ENCODE measurements at regions not wholly inside any gene's neighbourhood (a gene's known extent, or its start where the extent isn't known, plus 50 kb on each side); places are given as distances from the start of the nearest gene placed in this dataset.
"Not testable (repeated sequence)": the region's sequence is repeated elsewhere in the genome, so short reads cannot be mapped to it uniquely, and the experiment has no call there.

DNA sequence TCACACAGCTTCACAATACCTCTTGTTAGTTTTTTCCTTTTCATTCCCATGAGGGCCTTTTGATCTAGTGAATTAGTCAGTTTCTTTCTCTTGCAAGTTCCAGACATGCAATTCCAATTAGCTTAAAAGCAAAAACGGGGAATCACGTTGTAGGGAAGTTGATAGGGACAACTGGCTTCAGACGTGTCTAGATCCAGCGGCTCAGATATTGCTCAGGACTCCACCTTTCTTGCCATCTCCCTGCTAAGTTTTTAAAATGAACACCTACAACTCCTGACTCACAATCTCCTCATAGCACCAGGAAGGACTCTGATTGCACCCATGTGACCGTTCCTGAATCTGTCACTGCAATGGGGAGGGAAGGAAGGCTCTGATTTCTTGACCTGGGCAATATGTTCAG is 63.8 kb upstream of the ARHGAP29 start:
- no peak for ATAC-seq
- Histone ChIP-seq H3K27ac (peak overlapping the region in 1 of 4 donors; percentile 37), H3K4me1 (peaks cover 0 to 28% (median 15%) of the 10 kb centered on the region in 3 donors), H3K4me3 (no peak overlapping the region), H3K36me3 (no peaks in the 10 kb centered on the region), H3K9me3 (no peaks in the 10 kb centered on the region), H3K27me3 (no peaks in the 10 kb centered on the region)
- TF ChIP-seq POLR2AphosphoS5 (IDR thresholded peaks at IDR 0.05) (no peak), EP300 (IDR thresholded peaks at IDR 0.05) (no peak), POLR2A (IDR thresholded peaks at IDR 0.05) (no peak)
- TF ChIP-seq, protein P1, sequence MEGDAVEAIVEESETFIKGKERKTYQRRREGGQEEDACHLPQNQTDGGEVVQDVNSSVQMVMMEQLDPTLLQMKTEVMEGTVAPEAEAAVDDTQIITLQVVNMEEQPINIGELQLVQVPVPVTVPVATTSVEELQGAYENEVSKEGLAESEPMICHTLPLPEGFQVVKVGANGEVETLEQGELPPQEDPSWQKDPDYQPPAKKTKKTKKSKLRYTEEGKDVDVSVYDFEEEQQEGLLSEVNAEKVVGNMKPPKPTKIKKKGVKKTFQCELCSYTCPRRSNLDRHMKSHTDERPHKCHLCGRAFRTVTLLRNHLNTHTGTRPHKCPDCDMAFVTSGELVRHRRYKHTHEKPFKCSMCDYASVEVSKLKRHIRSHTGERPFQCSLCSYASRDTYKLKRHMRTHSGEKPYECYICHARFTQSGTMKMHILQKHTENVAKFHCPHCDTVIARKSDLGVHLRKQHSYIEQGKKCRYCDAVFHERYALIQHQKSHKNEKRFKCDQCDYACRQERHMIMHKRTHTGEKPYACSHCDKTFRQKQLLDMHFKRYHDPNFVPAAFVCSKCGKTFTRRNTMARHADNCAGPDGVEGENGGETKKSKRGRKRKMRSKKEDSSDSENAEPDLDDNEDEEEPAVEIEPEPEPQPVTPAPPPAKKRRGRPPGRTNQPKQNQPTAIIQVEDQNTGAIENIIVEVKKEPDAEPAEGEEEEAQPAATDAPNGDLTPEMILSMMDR (IDR thresholded peaks at IDR 0.05) = no peak
- 55 to 70% methylated on average over 4 to 5 of the region's 5 CpGs for WGBS, 2 donors (ENCODE audit: low coverage in 1 of 2)

DNA sequence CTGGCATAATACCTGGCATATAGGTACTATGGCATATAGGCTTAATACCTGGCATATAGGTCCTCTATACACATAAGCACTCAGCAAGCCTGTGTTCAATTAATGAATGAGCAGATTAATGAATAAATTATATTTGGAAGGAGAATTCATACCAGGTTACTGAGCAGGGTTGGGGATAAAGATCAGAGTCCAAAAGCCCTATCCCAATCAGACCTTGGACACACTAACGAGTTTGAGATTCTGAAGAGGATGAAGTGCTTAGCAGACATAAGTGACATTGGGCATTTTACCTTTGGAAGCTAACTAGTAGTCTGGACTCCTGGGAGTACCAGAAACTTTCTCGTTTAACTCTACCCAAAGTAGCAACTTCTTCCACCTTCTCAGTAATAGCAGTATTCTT is 63.3 kb upstream of the ARHGAP29 start:
- no peak for ATAC-seq
- 78 to 88% methylated on average over 2 of the region's 2 CpGs for WGBS, 2 donors (ENCODE audit: low coverage in 1 of 2)
- Histone ChIP-seq H3K27ac (peak overlapping the region in 2 of 4 donors; percentile 66 to 74), H3K36me3 (no peaks in the 10 kb centered on the region), H3K4me3 (no peak overlapping the region), H3K9me3 (no peaks in the 10 kb centered on the region), H3K27me3 (no peaks in the 10 kb centered on the region), H3K4me1 (peaks cover 0 to 28% (median 16%) of the 10 kb centered on the region in 3 donors)
- no peak for TF ChIP-seq POLR2A (IDR thresholded peaks at IDR 0.05)

DNA sequence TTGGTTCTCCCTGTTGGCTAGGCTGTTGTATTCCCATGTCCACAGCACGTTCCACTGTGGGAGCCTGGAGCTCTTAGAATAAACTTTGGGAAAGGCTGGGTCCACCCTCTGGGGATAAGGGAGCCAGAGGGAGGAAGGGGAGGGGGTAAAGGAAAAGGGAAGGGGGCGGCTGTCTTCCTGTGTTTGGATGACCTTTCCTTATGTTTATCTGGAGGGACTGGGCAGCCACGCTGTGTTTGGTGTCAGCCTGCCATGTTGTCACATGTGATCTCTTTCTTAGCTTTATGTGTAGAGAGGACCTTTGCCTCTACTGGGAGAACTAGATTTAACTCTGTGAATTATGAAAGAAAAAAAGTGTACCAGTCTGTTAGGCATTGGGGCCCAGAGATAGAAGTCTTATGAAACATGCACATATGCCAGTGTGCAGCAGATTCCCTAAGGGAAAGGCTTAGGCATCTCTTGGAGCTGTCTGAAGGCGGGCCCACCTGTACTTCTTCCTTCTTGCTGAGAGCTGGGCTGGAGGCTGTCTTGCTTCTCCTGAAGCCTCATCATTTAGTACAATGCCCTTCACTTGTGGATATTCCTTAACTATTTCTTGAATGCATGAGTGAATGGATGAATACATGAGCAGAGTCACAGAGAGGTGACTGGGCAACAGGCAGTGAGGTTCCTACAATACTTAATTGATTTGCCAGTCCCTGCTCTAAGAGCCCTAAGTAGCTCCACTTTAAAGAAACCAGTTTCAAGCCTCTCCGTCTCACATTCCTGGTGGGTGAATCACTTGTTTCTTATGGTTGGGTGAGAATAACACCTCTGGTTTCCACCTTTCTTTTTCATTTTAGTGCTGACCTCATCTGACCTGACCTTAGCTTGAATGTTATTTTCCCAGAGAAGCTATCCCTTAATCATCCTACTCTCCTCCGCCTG is 62.5 kb upstream of the ARHGAP29 start:
- Histone ChIP-seq H3K9me3 (no peaks in the 10 kb centered on the region), H3K4me3 (no peak overlapping the region), H3K4me1 (peaks cover 0 to 28% (median 17%) of the 10 kb centered on the region in 3 donors), H3K27ac (peak overlapping the region; percentile 51 to 74 (median 65)), H3K36me3 (no peaks in the 10 kb centered on the region), H3K27me3 (no peaks in the 10 kb centered on the region)
- TF ChIP-seq POLR2AphosphoS5 (IDR thresholded peaks at IDR 0.05) = no peak
- TF ChIP-seq, protein P1 (IDR thresholded peaks at IDR 0.05) = no peak
- no peak for TF ChIP-seq EP300 (IDR thresholded peaks at IDR 0.05)
- no peak for TF ChIP-seq POLR2A (IDR thresholded peaks at IDR 0.05)
- no peak for ATAC-seq
- 51 to 53% methylated on average over 3 to 6 of the region's 6 CpGs for WGBS, 2 donors (ENCODE audit: low coverage in 1 of 2)

DNA sequence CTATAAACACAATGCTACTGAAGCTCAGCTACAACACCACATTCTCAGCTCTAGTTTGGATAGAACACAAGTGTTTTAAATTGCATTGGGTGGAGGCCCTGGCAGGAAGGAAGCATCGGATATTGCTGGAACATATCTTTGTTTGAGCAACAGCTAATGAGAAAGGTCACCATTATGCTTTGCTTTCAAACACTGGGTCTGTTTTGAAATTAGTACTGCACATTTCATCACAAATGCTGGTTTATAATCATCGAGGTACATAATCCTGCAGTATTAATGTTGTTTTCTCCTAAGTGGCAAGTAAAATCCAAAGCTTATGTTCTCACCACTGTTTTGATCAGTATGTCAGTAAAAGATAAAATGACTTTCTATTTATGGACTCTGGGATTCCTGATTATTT is 61.5 kb upstream of the ARHGAP29 start:
- TF ChIP-seq POLR2AphosphoS5 (IDR thresholded peaks at IDR 0.05) (peak; percentile 95), POLR2A (IDR thresholded peaks at IDR 0.05) (no peak), EP300 (IDR thresholded peaks at IDR 0.05) (no peak)
- TF ChIP-seq, protein P1 (IDR thresholded peaks at IDR 0.05) = no peak
- ATAC-seq = peak; percentile 88
- 10 to 11% methylated on average over 2 of the region's 2 CpGs for WGBS, 2 donors (ENCODE audit: low coverage in 1 of 2)
- no peaks in the 10 kb centered on the region for H3K9me3 ChIP-seq
- H3K4me3 ChIP-seq = no peak overlapping the region
- H3K27me3 ChIP-seq = peaks cover 6% of the 10 kb centered on the region
- H3K27ac ChIP-seq = peak overlapping the region; percentile 51 to 74 (median 65)
- peaks cover 0 to 28% (median 17%) of the 10 kb centered on the region in 3 donors for H3K4me1 ChIP-seq
- no peaks in the 10 kb centered on the region for H3K36me3 ChIP-seq

DNA sequence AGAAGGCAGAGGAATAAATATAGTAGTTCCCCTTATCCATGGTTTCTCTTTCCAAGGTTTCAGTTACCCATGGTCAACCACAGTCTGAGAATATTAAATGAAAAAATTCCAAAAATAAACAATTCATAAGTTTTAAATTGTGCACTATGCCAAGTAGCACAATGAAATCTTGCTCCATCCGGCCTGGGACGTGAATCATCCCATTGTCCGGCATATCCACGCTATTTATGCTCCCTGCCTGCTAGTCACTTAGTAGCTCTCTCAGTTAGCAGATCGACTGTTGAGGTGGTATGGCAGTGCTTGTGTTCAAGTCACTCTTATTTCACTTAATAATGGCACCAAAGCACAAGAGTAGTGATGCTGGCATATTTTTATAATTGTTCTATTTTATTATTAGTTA is 58.6 kb upstream of the ARHGAP29 start:
- H3K27me3 ChIP-seq = peaks cover 19% of the 10 kb centered on the region

DNA sequence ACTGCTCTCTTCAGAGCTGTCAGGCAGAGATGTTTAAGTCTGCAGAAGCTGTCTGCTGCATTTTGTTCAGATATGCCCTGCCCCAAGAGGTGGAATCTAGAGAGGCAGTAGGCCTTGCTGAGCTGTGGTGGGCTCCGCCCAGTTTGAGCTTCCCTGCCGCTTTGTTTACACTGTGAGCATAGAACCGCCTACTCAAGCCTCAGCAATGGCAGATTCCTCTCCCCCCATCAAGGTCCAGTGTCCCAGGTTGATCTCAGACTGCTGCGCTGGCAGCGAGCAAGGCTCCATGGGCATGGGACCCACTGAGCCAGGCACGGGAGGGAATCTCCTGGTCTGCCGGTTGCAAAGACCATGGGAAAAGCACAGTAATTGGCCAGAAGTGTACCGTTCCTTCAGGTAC is 55.6 kb upstream of the ARHGAP29 start:
- not testable (repeated sequence) for H3K36me3 ChIP-seq, H3K9me3 ChIP-seq, H3K4me3 ChIP-seq, ATAC-seq, H3K4me1 ChIP-seq, H3K27ac ChIP-seq
- 60% methylated on average over 2 of the region's 8 CpGs; no CpG with 5 or more reads in 1 of the 2 donors for WGBS, 2 donors (ENCODE audit: low coverage in 1 of 2)
- H3K27me3 ChIP-seq = peaks cover 19% of the 10 kb centered on the region

More for the DNA sequence above, 58.6 kb upstream of the ARHGAP29 start:
- peak; percentile 57 for ATAC-seq
- H3K4me1 ChIP-seq = peaks cover 0 to 28% (median 17%) of the 10 kb centered on the region in 3 donors
- H3K27ac ChIP-seq = peak overlapping the region in 2 of 4 donors; percentile 20 to 23
- H3K4me3 ChIP-seq = no peak overlapping the region
- 26 to 32% methylated on average over 5 of the region's 5 CpGs for WGBS, 2 donors (ENCODE audit: low coverage in 1 of 2)
- no peaks in the 10 kb centered on the region for H3K9me3 ChIP-seq
- TF ChIP-seq, protein P1 (IDR thresholded peaks at IDR 0.05) = no peak
- TF ChIP-seq POLR2AphosphoS5 (IDR thresholded peaks at IDR 0.05) = peak; percentile 24
- no peaks in the 10 kb centered on the region for H3K36me3 ChIP-seq

DNA sequence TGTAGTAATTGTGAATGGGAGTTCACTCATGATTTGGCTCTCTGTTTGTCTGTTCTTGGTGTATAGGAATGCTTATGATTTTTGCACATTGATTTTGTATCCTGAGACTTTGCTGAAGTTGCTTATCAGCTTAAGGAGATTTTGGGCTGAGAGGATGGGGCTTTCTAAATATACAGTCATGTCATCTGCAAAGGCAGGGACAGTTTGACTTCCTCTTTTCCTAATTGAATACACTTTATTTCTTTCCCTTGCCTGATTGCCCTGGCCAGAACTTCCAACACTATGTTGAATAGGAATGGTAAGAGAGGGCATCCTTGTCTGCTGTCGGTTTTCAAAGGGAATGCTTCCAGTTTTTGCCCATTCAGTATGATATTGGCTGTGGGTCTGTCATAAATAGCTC is 51.9 kb upstream of the ARHGAP29 start:
- not testable (repeated sequence) for H3K27ac ChIP-seq, H3K36me3 ChIP-seq, H3K4me3 ChIP-seq, ATAC-seq, H3K9me3 ChIP-seq, H3K4me1 ChIP-seq
- 67 to 79% methylated on average over 1 of the region's 1 CpG for WGBS, 2 donors (ENCODE audit: low coverage in 1 of 2)
- H3K27me3 ChIP-seq = peaks cover 17% of the 10 kb centered on the region

Data from gastroesophageal sphincter (tissue), 4 donors.